Gastroesophageal sphincter (tissue), 4 donors: ENCODE measurements at regions not wholly inside any gene's neighbourhood (a gene's known extent, or its start where the extent isn't known, plus 50 kb on each side); places are given as distances from the start of the nearest gene placed in this dataset.

Experiments
- ATAC-seq: fragments of 150-250 bp; one replicate; pipeline ENCODE4 v1.9.1; 2016; ENCODE audit warnings: mild to moderate bottlenecking, moderate library complexity
- H3K27ac ChIP-seq, 4 donors: fragments of 200-600 bp; sonication (generic) in 3 of 4; 1 replicate in 3 of 4; 2 replicates in 1 of 4; pipeline ENCODE4 v1.5.1; 2016 to 2019
- H3K27me3 ChIP-seq: fragments of 200-600 bp; sonication (generic); one replicate; pipeline ENCODE4 v1.5.1; 2019
- H3K36me3 ChIP-seq, 2 donors: fragments of 200-600 bp; sonication (generic); one replicate each; pipeline ENCODE4 v1.5.1; 2019; ENCODE audit warnings: control low read depth in 1 of 2
- H3K4me1 ChIP-seq, 3 donors: fragments of 200-600 bp; sonication (generic); 1 replicate in 2 of 3; 2 replicates in 1 of 3; pipeline ENCODE4 v1.5.1; 2016 to 2019; ENCODE audit warnings: control low read depth in 2 of 3
- H3K4me3 ChIP-seq, 2 donors: fragments of 200-600 bp; sonication (generic); one replicate each; pipeline ENCODE4 v1.5.1; 2019; ENCODE audit warnings: mild to moderate bottlenecking in 1 of 2, moderate library complexity in 1 of 2
- H3K9me3 ChIP-seq, 3 donors: fragments of 200-600 bp; sonication (generic); one replicate each; pipeline ENCODE4 v1.5.1; 2017 to 2019; ENCODE audit warnings: control low read depth in 2 of 3
- EP300 ChIP-seq: sonication (generic); formaldehyde crosslinking; IDR thresholded peaks from one replicate; pipeline ENCODE4 v1.6.1; 2017; ENCODE audit warnings: antibody characterized with exemption, mild to moderate bottlenecking
- POLR2A ChIP-seq, 2 donors: fragments of 450-650 bp; IDR thresholded peaks; one replicate each; pipeline ENCODE4 v1.6.1; 2017; ENCODE audit warnings: antibody characterized with exemption in 2 of 2, mild to moderate bottlenecking in 2 of 2, moderate library complexity in 1 of 2
- POLR2AphosphoS5 ChIP-seq: sonication (generic); formaldehyde crosslinking; IDR thresholded peaks from one replicate; pipeline ENCODE4 v1.6.1; 2017; ENCODE audit warnings: antibody characterized with exemption
- WGBS, 2 donors: methylation state at CpG; one replicate each; pipeline ENCODE4 v1.1.5; 2018; ENCODE audit warnings: low coverage in 1 of 2; 5-methylcytosine and 5-hydroxymethylcytosine counted together
- TF ChIP-seq, protein P1 (sequence below), 4 experiments: fragments of 200-600 bp in 2 of 4; fragments of 450-650 bp in 2 of 4; sonication (generic) in 1 of 4; IDR thresholded peaks; one replicate each; pipeline ENCODE4 v1.5.1; 2017 to 2019; ENCODE audit warnings: antibody characterized with exemption in 4 of 4, mild to moderate bottlenecking in 2 of 4, moderate library complexity in 2 of 4

- ATAC-seq: no peak
- Histone ChIP-seq H3K9me3 (no peaks in the 10 kb centered on the region), H3K27ac (peak overlapping the region in 3 of 4 donors; percentile 36 to 74 (median 54)), H3K4me1 (peaks cover 0 to 59% (median 9%) of the 10 kb centered on the region in 3 donors), H3K36me3 (no peaks in the 10 kb centered on the region), H3K27me3 (no peaks in the 10 kb centered on the region), H3K4me3 (no peak overlapping the region)
- WGBS, 2 donors: 81 to 96% methylated on average over 3 of the region's 3 CpGs
- TF ChIP-seq POLR2A (IDR thresholded peaks at IDR 0.05): no peak
Measured at GRCh38 chr20:23152902-23153301, 66.8 kb upstream of the CD93 start.

DNA sequence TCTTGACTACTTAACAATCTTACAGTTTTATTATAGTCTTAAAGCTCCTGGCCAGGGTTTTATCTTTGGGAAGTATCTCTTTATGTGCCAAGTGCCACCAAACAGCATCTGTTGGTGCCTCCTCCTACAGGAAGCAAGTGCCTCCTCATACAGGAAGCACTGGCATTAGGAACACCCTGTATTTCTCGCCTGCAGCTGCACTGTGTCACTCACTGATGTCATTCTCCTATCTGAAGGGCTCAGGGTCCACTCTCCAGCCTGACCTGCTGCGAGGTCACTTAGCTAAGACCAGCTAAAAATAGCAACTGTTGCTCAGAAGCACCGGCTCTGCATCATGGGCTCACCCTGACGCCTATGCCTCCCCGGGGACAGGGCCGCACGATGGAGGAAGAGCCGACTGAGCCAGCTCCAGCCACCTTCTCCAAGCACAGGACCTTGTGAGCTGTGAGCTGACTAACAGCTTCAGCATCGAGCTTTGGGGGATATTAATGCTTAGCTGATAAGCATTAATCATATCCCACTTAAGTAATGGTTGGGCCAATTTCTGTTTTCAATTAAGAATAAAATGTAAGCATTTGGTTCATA, 66.3 kb upstream of the CD93 start:
- peaks cover 0 to 64% (median 9%) of the 10 kb centered on the region in 3 donors for H3K4me1 ChIP-seq
- no peaks in the 10 kb centered on the region for H3K27me3 ChIP-seq
- ATAC-seq: peak; percentile 82
- peak overlapping the region in 3 of 4 donors; percentile 36 to 74 (median 54) for H3K27ac ChIP-seq
- 6 to 40% methylated on average over 1 to 2 of the region's 9 CpGs for WGBS, 2 donors
- TF ChIP-seq, protein P1, sequence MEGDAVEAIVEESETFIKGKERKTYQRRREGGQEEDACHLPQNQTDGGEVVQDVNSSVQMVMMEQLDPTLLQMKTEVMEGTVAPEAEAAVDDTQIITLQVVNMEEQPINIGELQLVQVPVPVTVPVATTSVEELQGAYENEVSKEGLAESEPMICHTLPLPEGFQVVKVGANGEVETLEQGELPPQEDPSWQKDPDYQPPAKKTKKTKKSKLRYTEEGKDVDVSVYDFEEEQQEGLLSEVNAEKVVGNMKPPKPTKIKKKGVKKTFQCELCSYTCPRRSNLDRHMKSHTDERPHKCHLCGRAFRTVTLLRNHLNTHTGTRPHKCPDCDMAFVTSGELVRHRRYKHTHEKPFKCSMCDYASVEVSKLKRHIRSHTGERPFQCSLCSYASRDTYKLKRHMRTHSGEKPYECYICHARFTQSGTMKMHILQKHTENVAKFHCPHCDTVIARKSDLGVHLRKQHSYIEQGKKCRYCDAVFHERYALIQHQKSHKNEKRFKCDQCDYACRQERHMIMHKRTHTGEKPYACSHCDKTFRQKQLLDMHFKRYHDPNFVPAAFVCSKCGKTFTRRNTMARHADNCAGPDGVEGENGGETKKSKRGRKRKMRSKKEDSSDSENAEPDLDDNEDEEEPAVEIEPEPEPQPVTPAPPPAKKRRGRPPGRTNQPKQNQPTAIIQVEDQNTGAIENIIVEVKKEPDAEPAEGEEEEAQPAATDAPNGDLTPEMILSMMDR (IDR thresholded peaks at IDR 0.05): no peak
- TF ChIP-seq POLR2AphosphoS5 (peak; percentile 79), EP300 (peak; percentile 63), POLR2A (IDR thresholded peaks at IDR 0.05) (no peak)
- H3K4me3 ChIP-seq: no peak overlapping the region
- no peaks in the 10 kb centered on the region for H3K9me3 ChIP-seq
- H3K36me3 ChIP-seq: no peaks in the 10 kb centered on the region

DNA sequence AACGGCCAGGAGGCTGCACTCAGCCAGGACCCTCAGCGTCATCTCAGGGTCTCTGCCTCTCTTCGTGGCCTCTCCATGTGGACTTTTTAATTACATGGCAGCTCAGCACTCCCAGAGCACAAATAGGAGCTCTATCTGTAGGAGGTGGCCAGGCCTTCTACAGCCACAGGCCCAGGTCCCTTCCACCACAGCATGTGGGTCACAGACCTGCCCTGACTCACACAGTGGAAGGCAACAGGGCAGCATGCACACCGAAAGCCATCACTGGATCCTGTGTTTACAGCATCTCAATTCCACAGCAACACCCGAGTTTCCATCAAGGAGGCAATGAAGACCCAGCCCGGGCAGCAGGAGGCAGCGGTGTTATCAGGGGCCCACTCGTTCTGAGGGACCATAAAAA, 65.8 kb upstream of the CD93 start:
- Histone ChIP-seq H3K27ac (peak overlapping the region in 3 of 4 donors; percentile 36 to 74 (median 54)), H3K4me1 (peaks cover 0 to 62% (median 9%) of the 10 kb centered on the region in 3 donors), H3K9me3 (no peaks in the 10 kb centered on the region), H3K36me3 (no peaks in the 10 kb centered on the region), H3K4me3 (no peak overlapping the region), H3K27me3 (no peaks in the 10 kb centered on the region)
- 70 to 92% methylated on average over 5 to 6 of the region's 8 CpGs for WGBS, 2 donors
- no peak for ATAC-seq
- TF ChIP-seq POLR2A (IDR thresholded peaks at IDR 0.05): no peak
- TF ChIP-seq, protein P1 (IDR thresholded peaks at IDR 0.05): no peak
- no peak for TF ChIP-seq POLR2AphosphoS5
- TF ChIP-seq EP300: no peak

GRCh38 chr20:23151008-23151703, 65.0 kb upstream of the CD93 start:
- Histone ChIP-seq H3K27me3 (no peaks in the 10 kb centered on the region), H3K9me3 (no peaks in the 10 kb centered on the region), H3K36me3 (no peaks in the 10 kb centered on the region), H3K27ac (peak overlapping the region in 2 of 4 donors; percentile 54 to 74), H3K4me3 (no peak overlapping the region), H3K4me1 (peaks cover 0 to 56% (median 9%) of the 10 kb centered on the region in 3 donors)
- ATAC-seq: no peak
- TF ChIP-seq EP300: no peak
- 77 to 100% methylated on average over 1 to 2 of the region's 8 CpGs for WGBS, 2 donors

- Histone ChIP-seq H3K4me3 (no peak overlapping the region), H3K9me3 (no peaks in the 10 kb centered on the region), H3K36me3 (no peaks in the 10 kb centered on the region), H3K27me3 (no peaks in the 10 kb centered on the region), H3K4me1 (peaks cover 0 to 60% (median 10%) of the 10 kb centered on the region in 3 donors), H3K27ac (peak overlapping the region in 1 of 4 donors; percentile 74)
- 86 to 90% methylated on average over 2 of the region's 8 CpGs for WGBS, 2 donors
- no peak for TF ChIP-seq POLR2A (IDR thresholded peaks at IDR 0.05)
- no peak for TF ChIP-seq EP300
- no peak for TF ChIP-seq POLR2AphosphoS5
- TF ChIP-seq, protein P1 (IDR thresholded peaks at IDR 0.05): no peak
- no peak for ATAC-seq
Measured at GRCh38 chr20:23150304-23151007, 64.3 kb upstream of the CD93 start.
